Hypothalamus (tissue), 51 donors: ENCODE measurements at regions not wholly inside any gene's neighbourhood (a gene's known extent, or its start where the extent isn't known, plus 50 kb on each side); places are given as distances from the start of the nearest gene placed in this dataset.
"Not testable (repeated sequence)": the region's sequence is repeated elsewhere in the genome, so short reads cannot be mapped to it uniquely, and the experiment has no call there.

Experiments
- DNase-seq, 51 donors: peaks; one replicate each; lab custom pipeline; 2025; lab: John Stamatoyannopoulos, UW

DNA sequence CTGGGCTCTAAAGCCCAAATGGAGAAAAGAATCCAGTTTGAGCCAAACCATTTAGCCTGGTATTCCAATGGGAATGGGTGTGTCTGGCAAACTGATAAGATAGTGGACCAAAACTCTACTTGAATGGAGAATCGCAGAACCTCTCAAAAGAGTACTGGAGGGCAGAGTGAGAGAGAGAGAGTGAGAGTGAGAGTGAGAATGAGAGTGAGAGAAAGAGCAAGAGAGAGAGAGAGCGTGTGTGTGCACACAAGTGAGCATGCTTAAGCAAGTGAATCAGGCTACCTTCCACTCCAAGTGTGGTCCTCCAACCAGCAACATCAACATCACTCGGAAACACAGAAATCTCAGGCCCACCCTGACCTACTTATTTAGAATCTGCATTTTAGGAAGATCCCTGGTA, 58.8 kb downstream of the UQCRFS1 start:
- DNase-seq = no peak

GRCh38 chr19:29145756-29146155, 67.2 kb downstream of the UQCRFS1 start:
- no peak for DNase-seq

DNA sequence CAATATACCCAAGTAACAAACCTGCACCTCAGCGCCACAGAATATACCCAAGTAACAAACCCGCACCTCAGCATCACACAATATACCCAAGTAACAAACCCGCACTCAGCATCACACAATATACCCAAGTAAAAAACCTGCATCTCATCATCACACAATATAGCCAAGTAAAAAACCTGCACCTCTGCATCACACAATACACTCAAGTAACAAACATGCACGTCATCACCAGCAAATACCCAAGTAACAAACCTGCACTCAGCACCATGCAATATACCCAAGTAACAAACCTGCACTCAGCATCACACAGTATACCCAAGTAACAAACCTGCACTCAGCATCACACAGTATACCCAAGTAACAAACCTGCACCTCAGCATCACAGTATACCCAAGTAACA, 69.8 kb downstream of the UQCRFS1 start:
- DNase-seq = no peak

DNA sequence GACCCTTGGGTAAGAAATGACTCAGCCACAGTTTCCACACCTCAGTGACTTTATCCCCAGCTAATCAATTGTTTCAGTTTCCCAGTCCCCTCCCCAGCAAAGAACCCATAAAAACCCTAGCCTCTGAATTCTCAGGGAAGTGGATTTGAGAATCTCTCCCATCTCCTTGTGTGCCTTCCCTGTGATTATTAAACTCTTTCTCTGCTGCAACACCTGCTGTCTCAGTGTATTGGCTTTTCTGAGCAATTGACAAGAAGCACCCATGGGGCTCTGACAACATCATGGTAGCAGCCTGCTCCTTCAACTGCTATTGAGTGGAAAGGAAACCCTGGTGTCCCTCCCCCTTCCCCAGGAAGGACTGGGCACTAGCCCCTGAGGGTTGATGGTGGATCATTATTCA, 73.7 kb downstream of the UQCRFS1 start:
- no peak for DNase-seq

GRCh38 chr19:29138206-29138605, 74.7 kb downstream of the UQCRFS1 start:
- DNase-seq = not testable (repeated sequence)

- DNase-seq = no peak
These were observed 81.5 kb downstream of the UQCRFS1 start for GRCh38 chr19:29131456-29131855.

- DNase-seq = no peak
These were observed 83.8 kb downstream of the UQCRFS1 start for GRCh38 chr19:29129148-29129547.

- DNase-seq = no peak
These were observed 84.7 kb downstream of the UQCRFS1 start for GRCh38 chr19:29128203-29128602.

DNA sequence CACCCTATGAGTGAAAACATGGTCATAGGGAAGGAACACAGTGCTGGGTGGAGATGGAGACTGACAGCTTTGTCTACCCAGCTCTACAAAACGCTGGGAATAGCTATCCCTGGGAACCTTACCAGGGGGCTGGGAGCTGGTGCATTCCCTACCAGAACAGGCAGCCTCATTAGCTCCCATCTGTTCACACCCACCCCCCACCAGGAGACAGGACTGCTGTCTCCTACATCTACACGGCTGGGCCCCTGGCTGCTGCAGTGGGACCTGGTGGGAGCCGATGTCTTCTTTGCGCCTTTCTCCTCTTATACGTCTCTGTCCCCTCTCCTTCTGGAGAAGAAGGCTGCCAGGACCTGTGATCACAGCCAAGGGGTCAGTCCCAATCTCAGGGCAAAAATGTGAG, 90.8 kb downstream of the UQCRFS1 start:
- DNase-seq = no peak

DNA sequence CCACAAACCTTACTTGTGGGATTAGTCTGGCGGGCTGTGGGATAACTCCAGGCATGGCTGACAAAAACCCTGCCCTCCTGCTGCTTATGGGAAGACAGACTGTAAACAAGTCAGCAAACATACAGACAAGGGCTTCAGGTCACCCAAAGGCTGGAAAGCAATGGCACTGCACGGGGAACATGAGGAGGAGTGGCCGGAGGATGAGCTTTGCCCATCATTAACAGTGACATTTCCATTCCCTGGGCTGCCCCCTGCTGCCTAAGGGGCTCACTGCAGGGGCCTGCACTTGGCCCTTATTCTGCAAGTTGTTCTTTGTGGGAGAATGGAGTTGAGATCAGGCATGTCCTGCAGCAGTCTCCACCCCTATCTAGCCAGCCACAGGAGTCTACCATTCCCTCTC, 91.3 kb downstream of the UQCRFS1 start:
- DNase-seq = peak in 7 of 51 donors; percentile 1 to 18 (median 4)

GRCh38 chr19:29120466-29120865, 92.5 kb downstream of the UQCRFS1 start:
- no peak for DNase-seq

GRCh38 chr19:29119590-29119989, 93.4 kb downstream of the UQCRFS1 start:
- no peak for DNase-seq

DNA sequence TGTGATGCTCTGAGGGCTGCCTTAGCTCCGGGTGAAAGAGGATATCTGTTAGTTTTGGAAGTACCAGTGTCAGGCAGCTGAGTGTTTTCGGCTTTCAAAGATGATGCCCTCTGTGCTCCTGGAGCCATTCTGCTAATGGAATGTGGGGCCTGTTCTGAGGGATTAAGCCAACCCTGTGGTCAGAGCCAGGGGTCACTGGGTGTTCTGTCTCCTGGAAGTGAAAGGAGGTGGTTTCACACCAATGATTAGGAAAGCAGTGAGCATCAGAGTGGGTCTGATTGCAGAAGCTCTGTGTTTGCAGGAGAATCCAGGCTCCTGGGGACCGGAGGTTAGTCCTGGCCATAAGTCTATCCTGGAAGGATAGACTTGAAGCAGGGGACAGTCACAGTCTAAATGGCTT, 94.6 kb downstream of the UQCRFS1 start:
- no peak for DNase-seq

DNA sequence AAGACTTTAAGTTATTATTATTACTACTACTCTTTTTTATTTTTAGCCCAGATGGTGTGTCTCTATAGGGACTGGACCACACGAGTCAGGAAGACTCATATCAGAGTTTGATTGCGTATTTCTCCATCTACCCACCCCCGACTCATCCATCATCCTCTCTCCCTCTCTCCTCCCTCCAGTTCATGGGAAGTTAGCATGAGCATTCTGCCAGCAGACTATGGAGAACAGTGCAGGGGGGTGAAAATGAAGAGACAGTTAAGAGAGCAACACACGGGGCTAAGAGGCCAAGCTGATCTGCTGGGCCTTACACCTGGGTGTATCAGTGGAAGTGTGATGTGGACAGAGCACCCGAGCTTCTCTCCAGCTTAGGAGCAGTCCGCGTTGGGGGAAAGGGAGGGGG, 95.0 kb downstream of the UQCRFS1 start:
- DNase-seq = no peak

DNA sequence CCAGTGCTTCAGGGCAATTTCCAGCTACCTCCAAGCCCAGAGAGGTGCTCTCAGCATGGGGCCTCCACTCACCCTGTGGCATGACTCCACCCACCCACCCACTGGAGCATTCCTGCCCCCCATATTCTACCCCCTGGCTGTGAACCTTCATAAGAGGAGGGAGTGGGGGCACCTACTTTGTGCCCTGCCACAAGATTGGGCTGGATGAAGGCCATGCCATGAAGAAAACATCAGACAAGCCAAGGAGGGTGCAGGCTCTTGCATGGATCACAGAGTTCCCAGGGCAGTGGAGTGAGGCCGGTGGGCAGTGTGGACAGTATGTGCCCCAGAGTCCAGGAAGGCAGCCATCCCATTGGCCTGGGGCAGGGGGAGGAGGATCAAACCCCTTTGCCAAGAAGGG, 97.8 kb downstream of the UQCRFS1 start:
- no peak for DNase-seq

DNA sequence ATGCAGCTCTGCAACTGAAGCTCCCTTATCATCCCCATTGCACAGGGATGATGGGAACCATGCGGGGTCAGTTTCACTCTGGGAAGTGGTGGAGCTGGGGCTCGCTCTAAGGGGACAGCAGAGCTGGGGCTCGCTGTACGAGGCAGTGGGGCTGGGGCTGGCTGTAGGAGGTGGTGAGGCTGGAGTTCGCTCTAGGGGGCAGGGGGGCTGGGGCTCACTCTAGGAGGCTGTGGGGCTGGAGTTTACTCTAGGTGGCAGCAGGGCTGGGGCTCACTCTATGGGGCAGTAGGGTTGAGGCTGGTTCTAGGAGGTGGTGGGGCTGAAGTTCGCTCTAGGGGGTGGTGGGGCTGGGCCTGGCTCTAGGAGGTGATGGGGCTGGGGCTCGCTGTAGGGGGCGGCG, 99.1 kb downstream of the UQCRFS1 start:
- DNase-seq = no peak

DNA sequence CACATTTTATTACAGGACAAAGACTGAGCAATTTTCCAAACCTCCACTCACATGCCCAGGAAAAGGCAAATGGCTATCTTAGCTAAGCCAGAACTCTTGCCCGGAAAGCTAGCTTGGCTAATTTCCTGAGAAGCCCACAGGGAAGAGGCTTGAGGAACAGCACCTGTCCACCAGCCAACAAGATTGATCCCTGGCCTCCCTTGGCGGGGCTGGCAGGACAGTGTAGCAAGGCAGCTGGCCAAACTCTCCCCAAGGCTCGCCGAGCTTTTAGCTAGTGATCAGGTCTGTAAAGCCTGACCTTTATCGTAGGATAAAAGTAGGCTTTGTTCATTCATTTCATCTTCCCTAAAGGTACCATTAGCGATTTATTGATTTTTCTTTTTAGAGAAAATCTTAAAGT, 101.4 kb downstream of the UQCRFS1 start:
- no peak for DNase-seq

DNA sequence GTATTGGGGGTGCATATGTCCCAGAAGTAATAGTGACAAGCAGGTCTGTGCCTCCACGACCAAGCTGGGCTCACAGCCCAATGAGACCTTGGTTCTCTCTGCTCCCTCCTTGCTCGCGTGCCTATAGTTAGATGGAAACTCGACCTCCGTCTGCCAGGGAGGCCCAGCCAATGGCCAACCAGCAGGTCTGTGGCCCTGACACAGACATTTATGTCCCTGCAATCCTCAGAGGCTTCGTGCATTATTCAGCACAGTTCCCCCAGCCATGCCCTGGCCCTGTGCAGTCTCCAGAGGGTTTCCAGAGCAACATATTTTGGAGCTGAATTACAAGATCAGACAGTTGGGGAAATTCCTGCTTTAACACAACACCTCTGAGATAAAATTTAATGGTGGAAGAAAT, 105.1 kb downstream of the UQCRFS1 start:
- DNase-seq = no peak

DNA sequence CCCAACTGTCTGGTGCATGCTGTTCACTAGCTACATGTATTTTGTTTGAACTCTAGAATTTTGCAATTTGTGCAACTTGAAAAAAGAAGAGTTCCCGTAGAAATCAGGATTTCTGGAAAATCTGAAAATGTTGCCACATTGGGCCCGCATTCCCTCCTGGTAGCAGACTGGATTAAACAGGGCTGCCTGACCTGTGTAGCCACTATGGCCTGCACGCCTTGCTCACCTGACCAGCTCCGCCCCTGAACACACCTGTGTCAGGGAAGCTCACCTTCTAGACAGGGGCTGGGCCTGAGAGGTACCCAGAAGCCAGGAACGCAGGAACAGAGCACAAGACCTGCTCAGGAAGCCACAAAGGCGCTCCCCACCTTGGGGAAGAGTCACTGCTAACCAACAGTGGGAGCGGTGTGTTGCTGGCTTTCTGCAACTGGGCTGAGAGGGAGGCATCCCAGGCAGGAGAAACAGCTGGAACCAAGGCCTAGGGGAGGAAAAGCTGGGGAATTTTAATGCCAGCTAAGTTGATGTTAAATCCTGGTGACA, 106.5 kb downstream of the UQCRFS1 start:
- no peak for DNase-seq

- no peak for DNase-seq
These were observed 107.2 kb downstream of the UQCRFS1 start for GRCh38 chr19:29105629-29106292.

DNA sequence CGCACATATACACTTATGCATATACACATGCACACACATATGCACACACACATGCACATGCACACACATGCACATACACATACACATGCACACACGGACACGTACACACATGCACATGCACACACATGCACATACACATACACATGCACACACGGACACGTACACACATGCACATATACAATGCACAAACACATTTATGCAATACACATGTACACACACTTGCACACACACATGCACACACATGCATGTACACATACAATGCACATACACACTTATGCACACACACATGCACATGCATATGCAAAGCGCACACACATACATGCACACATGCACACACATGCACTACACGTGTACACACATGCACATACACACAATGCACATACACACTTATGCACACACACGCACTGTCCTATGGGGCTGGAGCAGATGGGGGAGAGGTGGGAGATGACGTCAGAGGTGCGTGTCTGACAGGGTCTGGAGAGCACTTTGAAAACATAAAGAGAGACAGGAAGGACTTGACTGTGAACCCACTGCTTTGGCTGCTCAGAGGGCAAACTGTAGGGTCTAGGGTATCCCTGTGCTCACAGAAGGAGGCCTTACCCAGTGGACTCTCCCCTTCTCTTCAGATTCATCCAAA, 108.2 kb downstream of the UQCRFS1 start:
- no peak for DNase-seq

DNA sequence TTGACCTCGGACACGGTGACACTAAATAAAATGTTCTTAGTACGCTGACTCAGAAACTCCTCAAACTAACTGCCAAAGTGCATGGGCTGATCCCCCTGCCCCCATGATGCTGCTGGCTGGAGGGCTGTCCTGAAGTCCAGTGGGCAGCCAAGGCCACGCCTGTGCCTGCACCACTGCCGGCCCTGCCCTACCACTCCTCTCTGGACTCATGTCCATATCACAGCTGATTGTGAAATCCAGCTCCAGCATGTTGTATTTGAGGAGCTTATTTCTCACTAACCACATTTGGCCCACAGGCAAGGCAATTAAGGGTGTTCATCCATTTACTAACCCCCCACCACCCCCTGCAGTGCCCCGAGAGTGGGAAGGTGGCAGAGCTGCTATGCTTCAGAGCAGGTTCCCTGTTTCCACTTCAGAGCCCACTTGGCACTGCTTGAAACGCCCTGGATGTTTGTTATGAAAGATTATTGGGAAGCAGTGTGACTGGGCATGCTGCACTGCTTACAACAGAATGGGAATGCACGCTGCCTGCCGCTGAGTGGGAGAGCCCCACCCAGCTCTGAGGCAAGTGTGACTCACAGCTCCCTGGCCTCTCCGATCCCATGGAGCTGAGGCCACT, 114.0 kb downstream of the UQCRFS1 start:
- peak in 10 of 51 donors; percentile 5 to 48 (median 22) for DNase-seq
